Eye (tissue), 1 donor: ENCODE measurements at regions not wholly inside any gene's neighbourhood (a gene's known extent, or its start where the extent isn't known, plus 50 kb on each side); places are given as distances from the start of the nearest gene placed in this dataset.
A peak's percentile ranks its signal among the peaks of the same experiment; 100 is the strongest.

Experiments
- DNase-seq: peaks from one replicate; pipeline ENCODE4 v3.0.0-alpha.2; 2015

- no peak for DNase-seq
Measured at GRCh38 chrY:19134426-19134825, 360.9 kb upstream of the HSFY2 start.

DNA sequence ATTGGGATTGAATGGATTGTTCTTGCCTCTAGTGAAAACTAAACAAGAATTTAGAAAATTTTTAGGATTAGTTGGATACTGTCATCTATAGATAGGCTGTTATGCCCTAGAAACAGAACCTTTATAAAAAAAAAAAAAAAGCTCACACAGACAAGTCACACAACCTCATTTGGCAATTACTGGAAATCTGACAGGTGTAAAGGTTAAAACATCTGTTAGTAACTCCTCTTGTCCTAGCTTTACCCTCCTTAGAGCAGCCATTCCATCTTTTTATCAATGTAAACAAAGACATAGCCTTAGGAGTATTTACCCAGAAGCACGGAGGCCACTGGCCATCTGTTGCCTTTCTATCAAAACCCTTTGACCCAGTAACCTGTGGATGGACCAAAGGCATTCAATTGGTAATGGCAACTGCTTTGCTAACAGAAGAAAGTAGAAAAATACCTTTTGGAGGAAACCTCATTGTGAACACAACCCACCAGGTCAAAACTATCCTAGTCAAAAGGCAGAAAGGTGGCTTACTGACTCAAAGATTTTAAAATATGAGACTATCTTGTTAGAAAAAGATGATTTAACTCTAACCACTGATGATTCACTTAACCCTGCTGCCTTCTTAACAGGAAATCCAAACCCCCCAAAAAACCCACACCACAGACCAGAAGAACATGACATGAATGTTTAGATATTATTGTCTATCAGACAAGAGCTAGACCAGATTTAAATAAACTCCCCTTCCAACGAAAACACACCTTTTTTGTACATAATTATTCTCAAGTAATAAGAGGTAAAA, 357.2 kb upstream of the HSFY2 start:
- no peak for DNase-seq

- DNase-seq = no peak
Measured at GRCh38 chrY:19126889-19127288, 353.4 kb upstream of the HSFY2 start.

DNA sequence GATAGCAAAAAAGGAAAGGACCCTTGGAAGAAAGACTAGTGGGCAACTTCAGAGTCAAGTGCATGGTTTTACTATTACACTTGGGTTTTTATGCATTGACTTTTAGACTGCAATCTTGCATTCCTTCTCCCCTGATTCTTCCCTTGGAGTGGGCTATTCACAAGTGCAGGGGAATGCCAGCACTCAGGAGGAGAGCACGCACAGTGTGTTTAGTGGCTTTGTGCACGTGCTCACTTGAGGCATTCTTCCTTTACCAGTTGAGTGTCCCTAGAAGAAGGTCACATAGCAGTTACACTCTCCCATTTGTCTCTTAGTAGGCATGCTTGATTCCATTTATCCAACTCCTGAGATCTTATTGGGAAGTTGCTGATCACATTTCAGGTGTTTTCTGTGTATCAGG, 351.1 kb upstream of the HSFY2 start:
- no peak for DNase-seq

GRCh38 chrY:19122450-19122849, 348.9 kb upstream of the HSFY2 start:
- no peak for DNase-seq

DNA sequence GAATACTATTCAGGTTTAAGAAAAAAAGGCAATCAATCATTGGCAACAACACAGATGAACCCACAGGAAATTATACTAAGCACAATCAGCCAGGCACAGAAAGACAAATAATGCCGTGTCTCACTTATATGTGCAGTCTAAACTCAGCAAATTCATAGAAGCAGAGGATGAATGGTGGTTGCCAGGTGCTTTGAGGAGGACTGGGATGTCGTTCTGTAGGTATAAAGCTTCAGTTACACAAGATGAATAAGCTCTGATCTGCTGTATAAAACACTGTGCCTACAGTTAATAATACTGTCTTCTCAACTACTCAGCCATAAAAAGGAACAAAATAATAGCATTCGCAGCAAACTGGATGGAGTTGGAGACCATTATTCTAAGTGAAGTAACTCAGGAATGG, 324.8 kb upstream of the HSFY2 start:
- DNase-seq = no peak

DNA sequence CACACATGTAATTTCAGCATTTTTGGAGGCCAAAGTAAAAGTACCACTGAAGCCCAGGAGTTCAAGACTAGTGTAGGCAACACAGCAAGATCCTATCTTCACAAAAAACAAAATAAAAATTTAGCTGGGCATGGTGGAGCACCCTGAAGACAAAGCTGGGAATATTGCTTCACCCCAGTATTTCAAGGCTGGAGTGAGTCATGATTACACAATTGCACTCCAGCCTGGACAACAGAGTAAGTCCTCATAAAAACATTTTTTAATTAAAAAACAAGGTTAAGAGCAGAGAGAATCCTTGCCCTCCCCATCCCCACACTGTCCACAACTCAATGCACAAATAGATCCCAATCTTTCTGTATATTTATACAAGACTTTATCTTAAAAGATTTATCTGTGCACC, 321.9 kb upstream of the HSFY2 start:
- no peak for DNase-seq

GRCh38 chrY:19083006-19083405, 309.5 kb upstream of the HSFY2 start:
- no peak for DNase-seq

GRCh38 chrY:19077698-19078113, 304.2 kb upstream of the HSFY2 start:
- DNase-seq = no peak

DNA sequence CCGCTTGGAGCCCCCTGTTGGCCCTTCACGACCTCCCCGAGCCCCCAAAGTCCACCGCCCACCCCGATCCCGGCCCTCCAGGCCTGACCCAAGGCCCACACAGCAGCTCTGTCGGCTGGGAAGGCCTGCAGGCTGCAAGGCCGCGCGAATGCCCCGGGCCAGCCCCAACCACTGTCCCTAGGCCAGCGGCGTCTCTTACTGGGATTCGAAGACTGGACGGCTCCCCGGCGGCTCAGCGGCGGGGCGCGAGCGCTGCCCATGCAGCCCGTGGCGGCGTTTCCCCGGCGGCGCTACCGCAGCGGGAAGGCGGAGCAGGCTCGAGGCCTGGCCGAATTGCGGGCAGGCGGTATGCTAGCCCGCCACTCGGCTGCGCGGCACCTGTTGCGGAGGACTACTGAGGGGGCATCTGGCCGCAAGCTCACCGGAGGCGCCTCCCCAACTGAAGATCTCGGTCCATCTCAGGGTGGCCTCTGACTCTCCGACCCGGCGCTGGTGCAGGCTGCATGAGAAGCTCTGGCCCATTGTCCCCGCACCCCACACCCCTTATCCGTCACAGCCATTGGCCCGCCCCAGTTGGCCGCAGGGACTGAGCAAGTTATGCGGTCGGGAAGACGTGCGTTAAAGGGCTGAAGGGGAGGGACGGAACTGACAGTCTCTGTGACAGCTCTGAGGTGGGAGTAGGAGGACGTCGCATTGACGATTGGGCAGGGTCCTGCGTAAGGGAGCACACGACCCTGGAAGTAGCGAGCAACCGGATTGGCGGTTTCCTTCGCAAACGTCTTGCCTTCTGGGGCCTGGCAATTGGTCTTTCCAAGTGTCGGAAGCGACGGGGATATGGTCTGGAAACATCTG, 303.5 kb upstream of the HSFY2 start:
- DNase-seq = peak; percentile 84

- DNase-seq = peak; percentile 88
Measured at GRCh38 chrY:19075471-19076253, 302.1 kb upstream of the HSFY2 start.

DNA sequence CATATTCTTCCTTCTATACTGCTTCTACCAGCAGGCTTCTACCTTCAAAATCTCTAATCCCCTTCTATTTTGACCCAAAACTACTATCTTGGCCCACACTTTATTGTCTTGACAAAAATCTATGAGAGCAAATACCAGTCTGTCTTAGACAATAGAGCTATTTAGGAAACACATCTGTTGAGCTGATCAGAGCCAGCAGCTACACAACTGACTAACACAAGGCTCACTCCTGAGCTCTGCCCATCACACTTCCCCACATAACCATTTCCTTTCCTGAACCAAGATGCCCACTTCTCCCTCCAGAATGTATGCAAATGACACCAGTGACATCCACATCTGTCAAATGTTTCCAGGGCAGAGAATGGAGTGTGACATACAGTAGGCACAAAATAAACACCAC, 293.9 kb upstream of the HSFY2 start:
- DNase-seq = no peak

DNA sequence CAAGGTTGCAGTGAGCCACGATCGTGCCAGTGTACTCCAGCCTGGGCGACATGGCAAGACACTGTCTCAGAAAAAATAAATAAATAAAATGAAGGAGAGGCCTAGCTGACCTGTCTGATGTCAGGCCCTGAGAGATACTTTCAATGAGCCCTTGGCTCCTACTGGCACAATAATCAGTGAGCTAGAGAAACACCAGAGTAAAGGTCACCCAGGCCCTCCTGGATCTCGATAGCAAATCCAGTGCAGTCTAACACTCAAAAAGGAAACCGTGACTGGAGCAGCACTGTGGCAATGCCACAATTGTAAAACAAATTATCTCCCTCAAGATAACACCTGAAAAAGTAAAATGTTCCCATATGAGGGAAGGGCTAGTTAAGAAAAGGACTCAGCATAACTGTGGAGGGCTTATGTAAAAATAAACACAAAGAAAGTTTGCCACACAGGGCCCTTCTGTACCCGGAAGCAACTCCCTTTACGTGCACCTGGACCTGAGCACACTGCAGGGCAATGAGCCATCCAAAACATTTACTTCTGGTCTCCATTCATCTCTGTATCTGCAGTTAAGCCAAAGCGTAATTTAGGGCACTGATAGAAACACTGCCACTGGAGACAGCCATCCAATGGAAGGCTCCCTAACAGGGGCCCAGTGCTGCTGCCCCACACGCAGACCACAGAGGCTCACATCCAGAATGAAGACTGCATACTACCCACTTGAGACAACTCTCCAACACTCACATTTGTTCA, 293.1 kb upstream of the HSFY2 start:
- DNase-seq = no peak

DNA sequence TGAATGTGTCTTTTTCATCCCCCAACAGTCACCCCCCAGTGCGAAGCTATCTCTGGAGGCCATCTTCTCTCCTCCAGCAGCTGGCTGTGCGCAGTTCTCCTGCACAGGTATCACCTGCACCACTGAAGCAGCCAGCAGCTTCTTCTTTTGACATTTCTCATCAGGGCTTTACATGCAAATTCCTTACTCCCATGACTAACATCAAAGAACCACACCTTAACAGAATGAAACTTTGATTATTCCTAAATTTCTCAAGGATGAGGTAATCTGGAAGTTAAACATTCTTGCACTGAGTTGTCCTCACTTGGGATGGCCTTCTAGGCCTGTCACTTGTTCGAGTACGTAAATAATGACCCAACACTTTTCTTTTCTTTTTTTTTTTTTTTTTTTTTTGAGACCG, 291.6 kb upstream of the HSFY2 start:
- no peak for DNase-seq

DNA sequence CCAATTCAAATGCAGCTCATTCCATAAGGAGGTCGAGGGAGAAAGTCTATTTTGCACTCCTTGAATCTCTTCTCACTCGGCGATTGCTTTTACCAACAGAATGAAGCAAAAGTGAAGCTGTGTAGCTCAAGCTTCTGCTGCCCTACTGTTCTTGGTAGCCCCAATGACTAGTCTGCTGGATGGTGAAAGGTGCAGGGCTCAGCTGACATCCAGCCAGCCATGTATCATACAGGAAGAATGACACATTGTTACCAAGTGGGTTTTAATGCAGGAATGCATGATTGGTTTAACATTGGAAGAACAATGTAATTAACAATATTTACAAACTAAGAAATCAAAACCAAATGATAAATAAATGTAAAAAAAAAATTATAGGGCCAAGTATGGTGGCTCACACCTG, 286.2 kb upstream of the HSFY2 start:
- no peak for DNase-seq

DNA sequence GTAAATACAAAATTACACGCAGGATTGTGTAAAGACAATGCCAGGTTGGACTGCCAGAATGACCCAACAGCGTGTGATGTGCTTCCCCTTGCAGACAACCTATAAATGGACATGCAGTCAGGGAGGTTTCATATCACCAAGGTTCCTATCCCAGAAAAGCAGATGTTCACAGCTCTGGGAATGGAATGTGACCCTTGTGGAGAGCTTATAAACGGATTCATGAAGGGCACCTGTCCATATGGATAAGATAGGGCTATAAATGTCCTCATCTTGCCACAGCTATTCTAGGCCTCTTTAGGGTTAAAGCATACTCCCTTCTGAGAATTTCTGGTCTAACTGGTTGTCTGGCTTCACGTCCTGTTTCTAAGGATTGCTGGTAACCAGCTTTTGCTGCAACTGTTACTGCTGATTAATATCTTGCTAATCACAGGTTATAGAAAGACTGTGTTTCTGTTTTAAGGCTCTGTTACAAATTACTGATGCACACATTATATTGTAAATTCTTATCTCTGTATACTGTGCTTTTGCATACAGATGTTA, 285.4 kb upstream of the HSFY2 start:
- no peak for DNase-seq

DNA sequence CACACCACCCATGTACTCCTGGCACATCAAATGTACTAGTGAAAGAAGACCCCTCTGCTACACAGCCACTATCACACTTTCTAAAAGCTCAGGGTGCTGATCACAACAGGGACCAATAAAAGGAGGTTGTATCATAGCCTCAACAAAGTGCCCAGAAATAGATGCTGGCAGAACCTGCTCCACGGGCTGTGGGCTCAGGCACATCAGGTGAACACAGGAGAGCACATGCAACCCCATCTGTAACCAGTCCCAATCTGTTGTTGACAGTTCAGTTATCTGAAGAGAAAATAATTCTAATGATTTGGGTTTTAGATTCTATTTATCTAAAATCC, 282.6 kb upstream of the HSFY2 start:
- DNase-seq = no peak

- DNase-seq = no peak
Measured at GRCh38 chrY:19055232-19056137, 281.9 kb upstream of the HSFY2 start.

DNA sequence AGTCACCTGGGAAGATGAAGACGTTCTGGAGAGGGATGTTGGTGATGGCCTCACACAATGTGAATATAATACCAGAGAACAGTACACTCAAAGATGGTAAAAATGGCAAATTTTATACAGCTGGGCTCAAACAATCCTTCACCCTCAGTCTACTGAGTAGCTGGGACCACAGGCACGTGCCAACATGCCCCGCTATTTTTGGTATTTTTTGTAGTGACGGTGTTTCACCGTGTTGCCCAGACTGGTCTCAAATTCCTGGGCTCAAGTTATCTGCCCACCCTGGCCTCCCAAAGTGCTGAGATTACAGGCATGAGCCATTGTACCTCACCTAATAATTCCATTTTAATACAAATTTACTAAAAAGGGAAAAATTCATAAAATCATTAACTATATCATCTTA, 280.3 kb upstream of the HSFY2 start:
- no peak for DNase-seq

GRCh38 chrY:19051021-19051420, 277.5 kb upstream of the HSFY2 start:
- DNase-seq = no peak

GRCh38 chrY:19042984-19043442, 269.5 kb upstream of the HSFY2 start:
- no peak for DNase-seq
